ENCODE measurements at regions not wholly inside any gene's neighbourhood (a gene's known extent, or its start where the extent isn't known, plus 50 kb on each side); places are given as distances from the start of the nearest gene placed in this dataset.
"Not testable (repeated sequence)": the region's sequence is repeated elsewhere in the genome, so short reads cannot be mapped to it uniquely, and the experiment has no call there.

- DNase-seq, result no peak
Measured at GRCh38 chr9:94478755-94479730, 75.8 kb upstream of the PCAT7 start.

DNA sequence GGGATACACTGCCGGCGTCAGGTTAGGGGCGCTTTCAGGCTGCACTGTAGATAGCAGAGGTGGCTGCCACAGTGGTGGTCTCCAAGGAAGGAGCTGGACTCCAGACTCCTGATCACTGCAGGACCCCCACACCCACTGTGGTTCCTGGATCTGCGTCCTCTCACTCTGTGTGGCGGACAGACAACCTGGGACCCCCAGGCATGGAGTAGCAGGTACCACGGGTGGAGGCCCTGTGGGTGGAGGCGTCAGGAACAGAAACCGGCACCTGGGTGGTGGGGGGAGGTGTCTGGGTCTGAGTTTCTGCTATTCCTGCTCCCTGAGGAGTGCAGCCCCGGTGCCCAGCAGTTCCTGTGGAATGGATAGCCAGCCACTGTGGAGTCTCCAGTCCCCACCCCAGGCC is 75.1 kb upstream of the PCAT7 start:
- no peak for DNase-seq

GRCh38 chr9:94480205-94480604 is 74.7 kb upstream of the PCAT7 start:
- no peak for DNase-seq

- no peak for DNase-seq
Measured at GRCh38 chr9:94482110-94482509, 72.8 kb upstream of the PCAT7 start.

- DNase-seq, result peak in 1 of 2 experiments; percentile 4
Measured at GRCh38 chr9:94490465-94490864, 64.4 kb upstream of the PCAT7 start.

GRCh38 chr9:94492125-94492524 is 62.8 kb upstream of the PCAT7 start:
- not testable (repeated sequence) for DNase-seq

GRCh38 chr9:94498801-94499453 is 56.0 kb upstream of the PCAT7 start:
- DNase-seq, result no peak

DNA sequence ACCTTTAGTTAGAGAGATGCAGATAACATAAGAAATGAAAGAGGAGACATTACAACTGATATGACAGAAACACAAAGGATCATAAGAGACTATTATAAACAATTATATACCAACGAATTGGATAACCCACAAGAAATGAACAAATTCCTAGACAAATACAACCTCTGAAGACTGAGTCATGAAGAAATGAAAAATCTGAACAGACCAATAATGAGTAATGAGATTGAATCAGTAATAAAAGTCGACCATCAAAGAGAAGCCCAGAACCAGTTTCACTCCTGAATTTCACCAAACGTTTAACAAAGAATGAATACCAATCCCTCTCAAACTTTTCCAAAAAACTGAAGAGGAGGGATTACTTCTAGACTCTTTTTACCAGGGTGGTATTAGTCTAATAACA is 50.5 kb upstream of the PCAT7 start:
- DNase-seq, result no peak

Measured in AML-193 (cell line).